IMR-90 (cell line): ENCODE measurements at regions not wholly inside any gene's neighbourhood (a gene's known extent, or its start where the extent isn't known, plus 50 kb on each side); places are given as distances from the start of the nearest gene placed in this dataset.
"Not testable (repeated sequence)": the region's sequence is repeated elsewhere in the genome, so short reads cannot be mapped to it uniquely, and the experiment has no call there.

Experiments
- ATAC-seq: fragments of 200-7000 bp; cut with Tn5 transposase; 2 replicates; pipeline ENCODE4 v1.9.1; 2020; ENCODE audit warnings: low read depth, mild to moderate bottlenecking, moderate library complexity
- BruUV-seq: library from RNA; stranded (reverse); fragments of 400-500 nt; replicated peaks from 2 replicates; lab custom pipeline; 2021; lab: Mats Ljungman, UMichigan
- CTCF ChIA-PET: fragments of 300-600 bp; formaldehyde crosslinking; extraction: SDS; loops from one replicate; lab custom pipeline; 2021; ENCODE audit warnings: antibody characterized with exemption; lab: Yijun Ruan, JAX
- POLR2A ChIA-PET: fragments of 300-600 bp; sonication (Branson Sonifier 250); formaldehyde crosslinking; loops from one replicate; lab custom pipeline; 2022; ENCODE audit warnings: antibody characterized with exemption; ENCODE audit not compliant: unreplicated experiment; lab: Charles Lee
- DNase-seq: peaks from one replicate; pipeline ENCODE4 v3.0.0; 2013
- H2AFZ ChIP-seq: replicated peaks from 2 replicates; pipeline ENCODE3; 2013; ENCODE audit warnings: low read length, mild to moderate bottlenecking; ENCODE audit not compliant: poor library complexity
- H2AK5ac ChIP-seq: 2 replicates; pipeline ENCODE4 v1.6.1; 2013; ENCODE audit warnings: low read depth, low read length, inconsistent platforms
- H2AK9ac ChIP-seq: replicated peaks from 2 replicates; pipeline ENCODE3; 2013; ENCODE audit warnings: mild to moderate bottlenecking, low read depth, low read length, moderate library complexity; ENCODE audit not compliant: poor library complexity
- H2BK120ac ChIP-seq: 2 replicates; pipeline ENCODE4 v1.6.1; 2013; ENCODE audit warnings: low read depth, low read length, inconsistent platforms
- H2BK15ac ChIP-seq: 3 replicates; pipeline ENCODE4 v1.6.1; 2013; ENCODE audit warnings: low read depth, low read length, inconsistent platforms
- H2BK20ac ChIP-seq: 2 replicates; pipeline ENCODE4 v1.6.1; 2013; ENCODE audit warnings: low read depth, mild to moderate bottlenecking, inconsistent platforms, low read length, moderate library complexity
- H2BK5ac ChIP-seq: 2 replicates; pipeline ENCODE4 v1.6.1; 2013; ENCODE audit warnings: mild to moderate bottlenecking, low read depth, low read length, inconsistent platforms; ENCODE audit not compliant: poor library complexity, severe bottlenecking
- H3K14ac ChIP-seq: replicated peaks from 2 replicates; pipeline ENCODE4 v1.6.1; 2013; ENCODE audit warnings: low read depth, low read length, inconsistent platforms
- H3K18ac ChIP-seq: 2 replicates; pipeline ENCODE4 v1.6.1; 2013; ENCODE audit warnings: low read depth, low read length, control low read depth
- H3K23ac ChIP-seq: 2 replicates; pipeline ENCODE4 v1.6.1; 2013; ENCODE audit warnings: low read depth, low read length, inconsistent platforms
- H3K27ac ChIP-seq: 2 replicates; pipeline ENCODE4 v1.5.1; 2013; ENCODE audit warnings: mild to moderate bottlenecking, control low read depth, low read length; ENCODE audit not compliant: insufficient read depth
- H3K27me3 ChIP-seq: 2 replicates; pipeline ENCODE4 v1.6.1; 2013; ENCODE audit warnings: low read length; ENCODE audit not compliant: control insufficient read depth, insufficient read depth
- H3K36me3 ChIP-seq: 2 replicates; pipeline ENCODE4 v1.6.1; 2013; ENCODE audit warnings: low read length, mixed read lengths; ENCODE audit not compliant: control insufficient read depth, insufficient read depth
- H3K4ac ChIP-seq: 2 replicates; pipeline ENCODE4 v1.6.1; 2013; ENCODE audit warnings: low read depth, low read length, inconsistent platforms
- H3K4me1 ChIP-seq: 2 replicates; pipeline ENCODE4 v1.6.1; 2013; ENCODE audit warnings: low read length, mixed read lengths; ENCODE audit not compliant: control insufficient read depth, insufficient read depth
- H3K4me2 ChIP-seq: 2 replicates; pipeline ENCODE4 v1.6.1; 2013; ENCODE audit warnings: low read depth, mild to moderate bottlenecking, control low read depth, low read length, moderate library complexity
- H3K4me3 ChIP-seq: 2 replicates; pipeline ENCODE4 v1.5.1; 2013; ENCODE audit warnings: low read depth, mild to moderate bottlenecking, control low read depth, low read length, moderate library complexity; ENCODE audit not compliant: insufficient read depth
- H3K56ac ChIP-seq: 2 replicates; pipeline ENCODE4 v1.6.1; 2013; ENCODE audit warnings: low read length, inconsistent platforms; ENCODE audit not compliant: insufficient read depth; ENCODE audit errors: extremely low read depth
- H3K79me1 ChIP-seq, 2 experiments: 2 replicates each; pipeline ENCODE4 v1.6.1; 2013; ENCODE audit warnings: low read length in 2 of 2, inconsistent platforms in 1 of 2, low read depth in 1 of 2
- H3K9ac ChIP-seq: 2 replicates; pipeline ENCODE4 v1.6.1; 2013; ENCODE audit warnings: low read depth, low read length, control low read depth
- H3K9me1 ChIP-seq: 2 replicates; pipeline ENCODE4 v1.6.1; 2013; ENCODE audit warnings: low read length, inconsistent platforms; ENCODE audit not compliant: insufficient read depth
- H3K9me3 ChIP-seq: 2 replicates; pipeline ENCODE4 v1.6.1; 2013; ENCODE audit warnings: low read length; ENCODE audit not compliant: control insufficient read depth, insufficient read depth
- H4K20me1 ChIP-seq: 2 replicates; pipeline ENCODE4 v1.6.1; 2013; ENCODE audit warnings: low read length, inconsistent platforms; ENCODE audit not compliant: insufficient read depth
- H4K5ac ChIP-seq: 2 replicates; pipeline ENCODE4 v1.6.1; 2013; ENCODE audit warnings: mild to moderate bottlenecking, low read depth, low read length, control low read depth
- H4K8ac ChIP-seq, 2 experiments: 2 replicates each; pipeline ENCODE4 v1.6.1; 2013; ENCODE audit warnings: low read depth in 2 of 2, low read length in 2 of 2, control low read depth in 1 of 2, inconsistent platforms in 1 of 2
- H4K91ac ChIP-seq: 2 replicates; pipeline ENCODE4 v1.6.1; 2013; ENCODE audit warnings: low read depth, low read length, inconsistent platforms; ENCODE audit not compliant: insufficient read depth
- WGBS, 2 experiments: methylation state at CpG; one replicate each; pipeline versions ENCODE4 v1.1.5 to v1.1.7; 2013; ENCODE audit warnings: missing lambda C conversion rate in 2 of 2; ENCODE audit not compliant: insufficient read length in 1 of 2; ENCODE audit errors: extremely low coverage in 2 of 2; 5-methylcytosine and 5-hydroxymethylcytosine counted together
- dilution Hi-C: fragments of 300-500 bp; cut with HindIII; formaldehyde crosslinking; loops from one replicate; pipeline ENCODE4 v1.14.3; 2018; ENCODE audit warnings: low sequenced_read_pairs; ENCODE audit not compliant: unreplicated experiment
- in situ Hi-C: fragments of 300-500 bp; cut with MboI; formaldehyde crosslinking; loops from 3 replicates; pipeline ENCODE4 v1.14.3; 2019; ENCODE audit warnings: low sequenced_read_pairs, inconsistent platforms, mixed read lengths
- intact Hi-C: fragments of 100-400 bp; cut with micrococcal nuclease; formaldehyde crosslinking; loops from 2 replicates; pipeline ENCODE4 v1.10.0; 2022

DNA sequence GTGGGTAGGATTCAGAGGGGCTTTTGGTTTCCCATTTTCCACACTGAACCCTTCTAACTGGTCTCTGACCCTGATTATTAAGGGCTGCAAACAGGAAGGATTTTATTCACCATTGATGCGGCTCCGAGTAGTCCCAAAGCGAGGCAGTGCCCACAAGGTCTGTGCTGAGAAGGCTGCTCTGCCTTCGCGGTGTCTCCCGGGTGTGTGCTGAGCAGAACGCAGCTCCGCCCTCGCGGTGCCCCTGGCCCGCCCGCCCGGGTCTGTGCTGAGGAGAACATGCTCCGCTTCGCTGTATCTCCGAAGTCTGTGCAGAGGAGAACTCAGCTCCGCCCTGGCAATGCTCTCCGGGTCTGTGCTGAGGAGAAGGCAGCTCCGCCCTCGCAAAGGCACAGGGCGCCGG is 530.7 kb downstream of the FOXD4L4 start:
- H3K4me1 ChIP-seq, CTCF ChIA-PET, H3K14ac ChIP-seq, intact Hi-C loops, H2BK5ac ChIP-seq, H2BK15ac ChIP-seq, in situ Hi-C loops, H2AFZ ChIP-seq, H2AK5ac ChIP-seq, H2BK20ac ChIP-seq, H3K18ac ChIP-seq, POLR2A ChIA-PET, H4K91ac ChIP-seq, H3K4me2 ChIP-seq, H4K5ac ChIP-seq, H3K27me3 ChIP-seq, H4K20me1 ChIP-seq, H2BK120ac ChIP-seq, H2AK9ac ChIP-seq, H3K56ac ChIP-seq, H3K9me1 ChIP-seq, H3K27ac ChIP-seq, dilution Hi-C loops, H3K79me1 ChIP-seq, H3K4ac ChIP-seq, H3K9ac ChIP-seq, H4K8ac ChIP-seq, H3K9me3 ChIP-seq, DNase-seq, ATAC-seq, H3K36me3 ChIP-seq, H3K23ac ChIP-seq, BruUV-seq, H3K4me3 ChIP-seq: not testable (repeated sequence)
- no CpG with 5 or more reads among the region's 22 CpGs for WGBS, 2 experiments

GRCh38 chr9:66269024-66269423 is 532.1 kb downstream of the FOXD4L4 start:
- H3K18ac ChIP-seq, ATAC-seq, H2AK5ac ChIP-seq, H2AK9ac ChIP-seq, H3K23ac ChIP-seq, H2BK20ac ChIP-seq, BruUV-seq, H3K4me1 ChIP-seq, DNase-seq, H3K9ac ChIP-seq, CTCF ChIA-PET, H2BK5ac ChIP-seq, H3K14ac ChIP-seq, intact Hi-C loops, H4K20me1 ChIP-seq, H4K5ac ChIP-seq, H3K4me2 ChIP-seq, POLR2A ChIA-PET, dilution Hi-C loops, H3K27me3 ChIP-seq, H3K56ac ChIP-seq, H3K4ac ChIP-seq, H4K8ac ChIP-seq, H3K9me3 ChIP-seq, H3K4me3 ChIP-seq, H2AFZ ChIP-seq, in situ Hi-C loops, H3K9me1 ChIP-seq, H2BK120ac ChIP-seq, H3K79me1 ChIP-seq, H3K36me3 ChIP-seq, H4K91ac ChIP-seq, H2BK15ac ChIP-seq, H3K27ac ChIP-seq: not testable (repeated sequence)
- no CpG with 5 or more reads among the region's 26 CpGs for WGBS, 2 experiments
